GM18502 (cell line): ENCODE measurements at regions not wholly inside any gene's neighbourhood (a gene's known extent, or its start where the extent isn't known, plus 50 kb on each side); places are given as distances from the start of the nearest gene placed in this dataset.
A peak's percentile ranks its signal among the peaks of the same experiment; 100 is the strongest.

Source experiments
- ATAC-seq: cut with Tn5 transposase; IDR thresholded peaks from one replicate; pipeline ENCODE4 v1.9.1; 2021; ENCODE audit warnings: mild to moderate bottlenecking; ENCODE audit not compliant: unreplicated experiment, poor library complexity

GRCh38 chr4:106473515-106473914, 104.9 kb upstream of the GIMD1 start:
- peak; percentile 59 for ATAC-seq

DNA sequence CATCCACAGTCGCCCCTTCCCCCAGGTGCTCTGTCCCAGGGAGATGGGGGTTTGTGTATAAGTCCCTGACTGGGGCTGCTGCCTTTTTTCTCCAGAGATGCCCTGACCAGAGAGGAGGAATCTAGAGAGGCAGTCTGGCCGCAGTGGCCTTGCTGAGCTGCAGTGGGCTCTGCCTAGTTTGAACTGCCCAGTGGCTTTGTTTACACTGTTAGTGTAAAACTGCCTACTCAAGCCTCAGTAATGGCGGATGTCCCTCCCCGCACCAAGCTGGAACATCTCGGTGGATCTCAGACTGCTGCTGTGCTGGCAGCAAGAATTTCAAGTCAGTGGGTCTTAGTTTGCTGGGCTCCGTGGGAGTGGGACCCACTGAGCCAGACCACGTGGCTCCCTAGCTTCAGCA, 102.6 kb upstream of the GIMD1 start:
- no peak for ATAC-seq

DNA sequence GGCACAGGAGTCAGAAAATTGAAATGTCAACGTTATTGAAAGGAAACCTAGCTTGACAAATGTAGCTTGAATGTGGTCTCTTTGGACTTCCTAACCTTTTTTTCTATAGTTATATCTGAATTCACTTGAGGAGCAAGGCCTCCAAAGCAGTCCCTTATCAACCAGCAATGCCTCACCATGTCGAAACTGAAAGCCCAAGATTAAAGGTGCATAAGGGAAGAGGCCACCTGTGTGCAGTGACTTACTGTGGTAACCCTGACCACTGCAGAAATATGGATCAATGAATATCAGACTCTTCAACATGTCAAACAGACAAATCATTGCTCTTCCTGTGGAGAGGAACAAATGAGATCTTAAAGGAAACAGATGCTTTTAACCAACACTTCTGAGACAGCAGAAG, 95.0 kb upstream of the GIMD1 start:
- ATAC-seq, result no peak

DNA sequence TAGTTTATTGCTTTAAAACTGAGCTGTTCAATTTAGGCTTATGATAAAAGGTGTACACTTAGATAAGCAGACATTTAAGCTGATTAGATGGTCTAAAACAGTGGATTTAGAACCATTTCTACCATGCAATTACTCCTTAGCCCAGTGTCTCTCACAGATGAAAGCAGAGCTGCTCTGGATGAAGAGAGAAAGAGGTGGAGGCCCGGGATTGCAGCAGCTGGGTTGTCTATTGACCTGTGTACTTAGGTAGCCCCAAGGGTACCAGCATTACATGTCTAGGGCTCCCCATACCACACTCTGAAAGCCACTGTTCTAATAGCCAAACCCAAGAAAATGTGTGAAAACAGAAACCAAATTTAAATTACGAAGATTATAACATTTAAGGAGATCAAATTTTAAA, 86.0 kb upstream of the GIMD1 start:
- ATAC-seq, result no peak

- no peak for ATAC-seq
Measured at GRCh38 chr4:106454021-106454420, 85.4 kb upstream of the GIMD1 start.

DNA sequence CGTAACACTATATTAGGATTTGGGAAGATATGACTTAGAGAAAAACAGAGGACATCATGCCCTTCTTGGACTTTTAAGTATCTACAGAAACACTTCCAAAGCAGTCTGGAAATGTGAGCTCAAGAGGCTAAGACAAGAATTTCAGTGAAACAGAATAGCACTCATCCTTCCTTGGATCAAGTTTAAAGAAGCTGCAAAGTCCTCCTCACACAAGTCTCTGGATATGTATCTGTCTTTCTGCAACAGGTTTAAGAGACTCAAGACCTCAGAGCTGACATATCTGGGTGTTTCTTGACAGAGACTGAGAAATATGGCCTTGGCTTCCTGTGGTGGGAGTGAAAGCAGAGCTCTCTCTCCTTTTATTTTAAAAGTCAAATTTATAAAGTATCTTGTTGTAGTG, 82.5 kb upstream of the GIMD1 start:
- no peak for ATAC-seq

DNA sequence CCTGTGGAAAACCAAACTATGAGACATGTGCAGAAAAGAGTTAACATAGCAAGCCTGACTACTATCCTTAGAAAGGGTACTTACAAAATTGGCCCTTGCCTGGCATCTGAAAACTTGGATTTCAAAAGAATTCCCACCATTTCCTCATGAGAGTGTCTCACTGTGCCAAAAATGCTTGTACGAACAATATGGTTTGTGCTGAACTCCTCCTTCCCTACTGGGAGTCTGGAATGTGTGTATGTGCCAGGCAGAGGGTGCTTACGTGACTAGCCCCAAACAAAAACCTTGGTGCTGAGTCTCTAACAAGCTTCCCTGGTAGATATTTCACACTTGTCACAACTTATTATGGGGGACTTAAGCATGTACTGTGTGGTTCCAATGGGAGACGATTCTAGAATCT, 81.7 kb upstream of the GIMD1 start:
- ATAC-seq, result no peak

DNA sequence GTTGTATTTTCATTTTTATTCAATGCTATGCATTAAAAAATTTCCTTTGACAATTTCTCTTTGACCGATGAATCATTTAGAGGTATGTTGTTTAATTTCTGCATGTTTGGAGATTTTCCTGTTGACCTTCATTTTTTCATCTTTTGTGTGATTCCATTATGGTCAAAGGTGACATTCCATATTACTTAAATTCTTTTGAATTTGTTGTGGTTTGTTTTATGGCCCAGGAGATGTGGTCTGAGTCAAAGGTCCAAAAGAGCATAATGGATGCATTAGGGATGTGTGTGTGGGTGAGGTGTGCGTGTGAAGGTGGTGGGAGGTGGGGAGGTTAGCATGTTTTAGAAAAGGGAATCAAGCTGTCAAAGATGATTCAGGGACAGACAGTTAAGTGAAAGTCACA, 76.0 kb upstream of the GIMD1 start:
- ATAC-seq, result no peak

- no peak for ATAC-seq
Measured at GRCh38 chr4:106430797-106431196, 62.2 kb upstream of the GIMD1 start.

DNA sequence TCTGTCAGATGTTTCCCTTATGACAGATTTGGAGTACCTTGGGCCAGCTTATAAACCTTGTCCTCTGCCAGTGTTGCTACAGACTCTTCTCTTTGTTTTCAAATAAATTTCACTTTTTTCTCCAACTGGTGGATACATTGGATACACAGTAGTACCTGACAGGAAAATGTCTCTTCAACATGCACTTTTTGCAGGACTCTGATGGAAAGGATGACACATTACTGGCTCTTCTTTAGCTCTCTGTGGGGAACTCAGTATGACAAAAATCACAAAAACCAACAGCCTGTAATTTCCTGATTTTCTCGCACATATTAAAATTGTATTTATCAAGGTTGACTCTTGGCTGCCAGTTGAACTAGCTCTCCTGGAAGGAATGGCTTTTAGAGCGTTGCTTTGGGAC, 61.3 kb upstream of the GIMD1 start:
- ATAC-seq, result no peak

GRCh38 chr4:106426069-106426468, 57.5 kb upstream of the GIMD1 start:
- ATAC-seq, result no peak

DNA sequence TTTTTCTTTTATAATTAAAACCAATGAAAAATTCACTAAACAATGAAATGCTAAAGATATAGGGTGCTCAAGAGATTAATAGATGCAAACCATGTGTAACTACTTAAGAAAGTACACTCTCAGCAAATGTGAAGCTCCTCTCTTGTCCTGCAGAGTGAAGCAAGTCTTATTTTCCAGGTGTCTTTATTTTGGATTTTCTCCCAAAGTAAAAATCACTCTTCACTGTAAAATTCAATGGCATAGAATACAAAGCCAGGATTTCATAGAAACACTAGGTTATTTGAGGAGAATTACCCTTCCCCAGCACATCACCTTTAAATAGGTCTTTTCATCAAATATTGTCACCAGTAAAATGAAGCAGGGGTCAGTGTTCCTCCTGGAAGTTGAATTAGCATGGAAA, 57.0 kb upstream of the GIMD1 start:
- no peak for ATAC-seq

GRCh38 chr4:106424426-106424825, 55.8 kb upstream of the GIMD1 start:
- ATAC-seq, result no peak

GRCh38 chr4:106423791-106424190, 55.2 kb upstream of the GIMD1 start:
- no peak for ATAC-seq

- ATAC-seq, result no peak
Measured at GRCh38 chr4:106422766-106423165, 54.2 kb upstream of the GIMD1 start.

DNA sequence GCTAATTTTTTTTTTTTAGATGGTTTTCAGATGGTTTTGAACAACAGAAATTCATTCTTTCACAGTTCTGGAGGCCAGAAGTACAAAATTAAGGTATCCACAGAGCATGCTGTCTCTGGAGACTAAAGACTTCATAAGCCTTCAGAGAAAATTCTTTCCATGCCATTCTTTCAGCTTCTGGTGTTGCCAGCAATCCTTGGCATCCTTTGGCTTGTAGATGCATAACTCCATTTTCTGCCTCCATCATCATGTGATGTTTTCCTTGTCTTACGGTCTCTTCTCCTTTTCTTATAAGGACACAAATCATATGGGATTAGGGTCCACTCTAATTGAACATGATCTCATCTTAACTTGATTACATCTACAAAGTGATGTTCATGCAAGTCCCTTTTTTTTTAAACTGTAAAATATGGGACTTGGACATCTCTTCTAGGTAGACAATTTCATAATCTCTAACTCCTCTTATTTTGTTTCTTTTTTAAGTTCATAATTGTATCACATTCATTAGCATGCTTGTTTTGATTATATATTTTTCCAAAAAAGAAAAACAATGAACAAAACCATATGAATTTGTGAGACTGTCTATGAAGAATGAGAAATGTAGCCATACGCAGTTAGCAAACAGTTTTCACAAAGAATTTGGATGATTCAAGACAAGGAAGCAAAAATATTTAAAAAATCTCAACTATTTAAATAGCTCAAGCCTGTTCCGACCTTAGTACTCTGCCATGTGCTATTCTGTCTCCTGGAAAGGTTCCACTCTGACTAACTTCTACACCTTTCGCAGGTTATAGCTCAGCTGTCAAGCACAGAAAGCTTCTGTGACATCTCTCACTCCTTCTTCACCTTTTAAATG, 53.1 kb upstream of the GIMD1 start:
- no peak for ATAC-seq

- no peak for ATAC-seq
Measured at GRCh38 chr4:106418444-106418843, 49.9 kb upstream of the GIMD1 start.
